ENCODE measurements at regions not wholly inside any gene's neighbourhood (a gene's known extent, or its start where the extent isn't known, plus 50 kb on each side); places are given as distances from the start of the nearest gene placed in this dataset.

- TF ChIP-seq CTCF (IDR thresholded peaks at IDR 0.05; ENCODE audit: low read depth, low read length) (no peak), EZH2phosphoT487 (IDR thresholded peaks at IDR 0.05; ENCODE audit: low read depth) (no peak)
Measured at GRCh38 chr20:57118107-57118769, 148.2 kb downstream of the BMP7 start.
